CD14-positive monocyte (primary cell): ENCODE measurements at regions not wholly inside any gene's neighbourhood (a gene's known extent, or its start where the extent isn't known, plus 50 kb on each side); places are given as distances from the start of the nearest gene placed in this dataset.
A peak's percentile ranks its signal among the peaks of the same experiment; 100 is the strongest.

Experiments
- DNase-seq, 3 donors: peaks; one replicate each; pipeline ENCODE4 v3.0.0-alpha.2; 2011 to 2022
- H2AFZ ChIP-seq: 2 replicates; pipeline ENCODE4 v1.6.0; 2012; ENCODE audit warnings: mild to moderate bottlenecking, low read depth, low read length, inconsistent platforms; ENCODE audit not compliant: insufficient read depth, poor library complexity, severe bottlenecking
- H3K27ac ChIP-seq, 2 donors: 1 replicate in 1 of 2; 2 replicates in 1 of 2; pipeline ENCODE4 v1.5.1; 2012 to 2013; ENCODE audit warnings: low read length in 2 of 2, control low read depth in 1 of 2, inconsistent platforms in 1 of 2, low read depth in 1 of 2, mild to moderate bottlenecking in 1 of 2
- H3K27me3 ChIP-seq, 2 donors: one replicate each; pipeline versions ENCODE4 v1.6.0 to v1.6.1; 2011 to 2013; ENCODE audit warnings: low read length in 2 of 2; ENCODE audit not compliant: control insufficient read depth in 2 of 2, insufficient read depth in 2 of 2
- H3K36me3 ChIP-seq, 2 donors: replicated peaks in 1 of 2; 1 replicate in 1 of 2; 2 replicates in 1 of 2; pipeline versions ENCODE4 v1.5.1 to v1.6.1; 2012 to 2013; ENCODE audit warnings: low read length in 2 of 2, control low read depth in 1 of 2, inconsistent platforms in 1 of 2, mild to moderate bottlenecking in 1 of 2; ENCODE audit not compliant: insufficient read depth in 2 of 2, control insufficient read depth in 1 of 2
- H3K4me1 ChIP-seq, 2 donors: 1 replicate in 1 of 2; 2 replicates in 1 of 2; pipeline versions ENCODE4 v1.5.1 to v1.6.1; 2012 to 2013; ENCODE audit warnings: low read length in 2 of 2, control low read depth in 1 of 2, inconsistent platforms in 1 of 2, mild to moderate bottlenecking in 1 of 2, moderate library complexity in 1 of 2; ENCODE audit not compliant: insufficient read depth in 2 of 2, control insufficient read depth in 1 of 2
- H3K4me2 ChIP-seq: replicated peaks from 2 replicates; pipeline ENCODE3; 2012; ENCODE audit warnings: low read length, moderate library complexity, mild to moderate bottlenecking; ENCODE audit not compliant: poor library complexity, severe bottlenecking; ENCODE audit errors: extremely low read depth
- H3K4me3 ChIP-seq, 3 experiments: fragments of 200-600 bp in 1 of 3; sonication (generic) in 1 of 3; replicated peaks in 1 of 3; 1 replicate in 2 of 3; 2 replicates in 1 of 3; pipeline ENCODE4 v1.5.1; 2011 to 2013; ENCODE audit warnings: low read length in 3 of 3, mild to moderate bottlenecking in 3 of 3, control low read depth in 2 of 3, low read depth in 2 of 3, inconsistent platforms in 1 of 3, moderate library complexity in 1 of 3
- H3K79me2 ChIP-seq: 2 replicates; pipeline ENCODE4 v1.6.0; 2012; ENCODE audit warnings: mild to moderate bottlenecking, control low read depth, inconsistent platforms, low read length, moderate library complexity; ENCODE audit not compliant: insufficient read depth
- H3K9ac ChIP-seq: 2 replicates; pipeline ENCODE4 v1.6.0; 2017; ENCODE audit warnings: low read length, mild to moderate bottlenecking; ENCODE audit not compliant: insufficient read depth, poor library complexity, severe bottlenecking
- H3K9me3 ChIP-seq, 2 donors: replicated peaks in 1 of 2; 1 replicate in 1 of 2; 2 replicates in 1 of 2; pipeline versions ENCODE4 v1.5.1 to v1.6.1; 2012 to 2013; ENCODE audit warnings: low read length in 2 of 2, control low read depth in 1 of 2; ENCODE audit not compliant: control insufficient read depth in 1 of 2, insufficient read depth in 1 of 2
- H4K20me1 ChIP-seq: 2 replicates; pipeline ENCODE4 v1.6.0; 2012; ENCODE audit warnings: mild to moderate bottlenecking, low read length, control low read depth, moderate library complexity; ENCODE audit not compliant: insufficient read depth
- H3K27ac Mint-ChIP-seq, 7 donors: one replicate each; pipeline ENCODE4 v1.8.0; 2020; ENCODE audit warnings: mild to moderate bottlenecking in 7 of 7, mixed read lengths in 7 of 7, moderate library complexity in 6 of 7, inconsistent platforms in 2 of 7
- H3K27me3 Mint-ChIP-seq, 3 donors: one replicate each; pipeline ENCODE4 v1.8.0; 2021 to 2022; ENCODE audit warnings: low read depth in 3 of 3, mild to moderate bottlenecking in 3 of 3, mixed read lengths in 3 of 3, moderate library complexity in 3 of 3, inconsistent platforms in 1 of 3
- H3K36me3 Mint-ChIP-seq, 2 donors: one replicate each; pipeline ENCODE4 v1.8.0; 2020; ENCODE audit warnings: mixed read lengths in 2 of 2, inconsistent platforms in 1 of 2, mild to moderate bottlenecking in 1 of 2
- H3K4me1 Mint-ChIP-seq: one replicate; pipeline ENCODE4 v1.8.0; 2020; ENCODE audit warnings: mild to moderate bottlenecking, mixed read lengths
- H3K4me3 Mint-ChIP-seq, 2 donors: one replicate each; pipeline ENCODE4 v1.8.0; 2020; ENCODE audit warnings: mild to moderate bottlenecking in 2 of 2, mixed read lengths in 2 of 2, moderate library complexity in 1 of 2
- H3K9me3 Mint-ChIP-seq, 7 donors: one replicate each; pipeline ENCODE4 v1.8.0; 2020 to 2022; ENCODE audit warnings: mixed read lengths in 7 of 7, mild to moderate bottlenecking in 6 of 7, moderate library complexity in 6 of 7, inconsistent platforms in 2 of 7
- CTCF ChIP-seq: fragments of 200-600 bp; IDR thresholded peaks from one replicate; pipeline ENCODE4 v1.8.0; 2022; ENCODE audit warnings: antibody characterized with exemption, mild to moderate bottlenecking
- WGBS: methylation state at CpG from one replicate; pipeline ENCODE4 v1.1.5; 2013; ENCODE audit warnings: missing lambda C conversion rate; ENCODE audit not compliant: insufficient coverage; 5-methylcytosine and 5-hydroxymethylcytosine counted together
- intact Hi-C, 2 donors: fragments of 100-400 bp; cut with micrococcal nuclease; formaldehyde crosslinking; loops; one replicate each; pipeline versions ENCODE4 v1.15.0 to v1.15.1; 2023

DNA sequence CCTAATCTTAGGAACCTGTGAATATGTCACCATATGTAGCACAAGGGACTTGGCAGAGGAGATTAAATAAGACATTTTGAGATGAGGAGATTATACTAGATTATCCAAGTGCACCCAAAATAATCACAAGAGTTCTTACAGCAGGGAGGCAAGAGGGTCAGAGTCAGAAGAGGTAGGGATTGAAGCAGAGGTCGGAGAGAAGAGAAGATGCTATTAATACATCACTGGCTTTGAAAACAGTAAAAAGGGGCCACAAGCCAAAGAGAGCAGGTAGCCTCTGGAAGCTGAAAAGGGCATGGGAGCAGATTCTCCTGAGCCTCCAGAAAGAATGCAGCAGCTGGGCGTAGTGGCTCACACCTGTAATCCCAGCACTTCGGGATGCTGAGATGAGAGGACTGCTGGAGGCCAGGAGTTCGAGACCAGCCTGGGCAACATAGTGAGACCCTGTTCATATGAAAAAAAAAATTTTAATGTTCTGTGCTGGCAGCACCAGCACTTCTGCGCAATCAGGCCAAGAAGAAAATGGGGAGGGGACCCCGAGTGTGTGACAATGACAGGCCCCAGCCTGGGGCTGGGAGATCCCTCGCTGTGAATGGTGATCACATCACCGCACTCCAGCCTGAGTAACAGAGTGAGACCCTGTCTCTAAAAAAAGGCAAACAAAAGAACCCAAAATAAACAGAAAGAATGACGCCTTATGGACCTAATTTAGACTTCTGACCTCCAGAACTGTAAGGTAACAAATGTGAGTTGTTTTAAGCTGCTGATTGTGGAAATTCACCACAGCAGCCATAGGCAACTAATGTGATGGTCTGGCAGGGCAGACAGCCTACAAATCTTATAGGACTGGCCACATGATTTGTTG lies 275.4 kb downstream of the MRTFB start:
- H3K4me1 ChIP-seq, result no peaks in the 10 kb centered on the region
- no peak overlapping the region for H3K4me2 ChIP-seq
- Mint-ChIP-seq H3K27ac (no peak overlapping the region), H3K4me3 (no peak overlapping the region), H3K27me3 (peaks cover 13 to 26% (median 17%) of the 10 kb centered on the region in 3 donors), H3K36me3 (no peaks in the 10 kb centered on the region), H3K4me1 (peaks cover 5% of the 10 kb centered on the region), H3K9me3 (peaks cover 0 to 29% (median 10%) of the 10 kb centered on the region in 7 donors)
- no peak for DNase-seq
- H4K20me1 ChIP-seq, result no peaks in the 10 kb centered on the region
- intact Hi-C loops, result no loop called here
- no peaks in the 10 kb centered on the region for H3K79me2 ChIP-seq
- 94% methylated on average over 6 of the region's 9 CpGs for WGBS
- no peaks in the 10 kb centered on the region for H3K27me3 ChIP-seq
- H3K4me3 ChIP-seq, result no peak overlapping the region
- no peaks in the 10 kb centered on the region for H3K36me3 ChIP-seq
- H3K9ac ChIP-seq, result no peak overlapping the region
- no peak for TF ChIP-seq CTCF
- peaks cover 0 to 7% of the 10 kb centered on the region in 2 donors for H3K9me3 ChIP-seq
- H2AFZ ChIP-seq, result no peak overlapping the region
- H3K27ac ChIP-seq, result no peak overlapping the region

DNA sequence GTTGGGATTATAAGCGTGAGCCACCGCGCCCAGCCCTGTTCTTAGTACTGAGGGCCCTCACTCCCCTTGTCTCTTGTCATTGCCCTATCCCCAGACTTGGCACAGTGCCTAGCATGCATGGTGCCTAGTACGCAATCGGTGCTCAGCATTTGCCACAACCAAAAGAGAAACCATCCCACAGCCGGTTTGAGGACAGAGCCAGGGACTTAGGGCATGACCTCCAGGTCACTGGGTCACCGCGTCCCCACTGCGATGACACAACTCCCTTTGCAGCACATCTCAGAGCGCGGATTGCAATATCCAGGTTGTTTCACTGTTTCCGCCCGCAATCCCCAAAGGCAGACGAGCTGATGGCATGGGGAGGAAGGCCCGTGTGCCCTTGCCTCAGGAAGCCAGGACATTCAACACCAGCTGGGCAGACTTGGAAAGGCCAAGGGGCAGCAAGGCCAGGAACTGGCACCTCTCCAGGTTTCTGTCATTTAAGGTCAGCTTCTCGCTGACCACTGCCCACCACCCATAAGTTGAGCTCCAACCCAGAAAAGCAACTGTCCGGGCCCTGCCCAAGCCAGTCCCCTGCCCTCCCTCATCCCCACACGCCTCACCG lies 274.5 kb downstream of the MRTFB start:
- H3K36me3 ChIP-seq, result no peaks in the 10 kb centered on the region
- no peak overlapping the region for H3K9ac ChIP-seq
- Mint-ChIP-seq H3K27ac (peak overlapping the region in 1 of 7 donors; percentile 10), H3K4me1 (peaks cover 5% of the 10 kb centered on the region), H3K9me3 (peaks cover 2 to 32% (median 13%) of the 10 kb centered on the region in 7 donors), H3K36me3 (no peaks in the 10 kb centered on the region), H3K27me3 (peaks cover 15 to 19% (median 17%) of the 10 kb centered on the region in 3 donors), H3K4me3 (peak overlapping the region in 1 of 2 donors; percentile 6)
- H3K4me3 ChIP-seq, result no peak overlapping the region
- no peaks in the 10 kb centered on the region for H3K4me1 ChIP-seq
- peaks cover 0 to 13% of the 10 kb centered on the region in 2 donors for H3K9me3 ChIP-seq
- peak; percentile 19 to 52 (median 32) for DNase-seq
- no peaks in the 10 kb centered on the region for H4K20me1 ChIP-seq
- no peak overlapping the region for H2AFZ ChIP-seq
- no peaks in the 10 kb centered on the region for H3K27me3 ChIP-seq
- no peak overlapping the region for H3K4me2 ChIP-seq
- WGBS, result 87% methylated on average over 14 of the region's 19 CpGs
- TF ChIP-seq CTCF, result no peak
- H3K27ac ChIP-seq, result no peak overlapping the region
- no peaks in the 10 kb centered on the region for H3K79me2 ChIP-seq
- intact Hi-C loops, result no loop called here
